H1 (cell line): ENCODE measurements at regions not wholly inside any gene's neighbourhood (a gene's known extent, or its start where the extent isn't known, plus 50 kb on each side); places are given as distances from the start of the nearest gene placed in this dataset.

Experiments
- CTCF ChIA-PET: fragments of 300-600 bp; sonication (Branson Sonifier 250); formaldehyde crosslinking; loops from one replicate; lab custom pipeline; 2021; ENCODE audit not compliant: partially characterized antibody; lab: Charles Lee
- POLR2A ChIA-PET: fragments of 300-600 bp; sonication (Branson Sonifier 250); formaldehyde crosslinking; loops from one replicate; lab custom pipeline; 2021; ENCODE audit warnings: inconsistent platforms; ENCODE audit not compliant: partially characterized antibody; lab: Charles Lee
- DNase-seq, 2 experiments: peaks; one replicate each; pipeline versions ENCODE4 v3.0.0 to v3.0.0-alpha.2; 2010 to 2022; ENCODE audit warnings: low spot score in 2 of 2, low read depth in 1 of 2, mixed read lengths in 1 of 2
- FAIRE-seq: peaks from 2 replicates; lab custom pipeline; 2011; peaks lifted over from hg19 to GRCh38; lab: Jason Lieb, UNC
- H2AFZ ChIP-seq: 2 replicates; pipeline ENCODE4 v1.8.1; 2012; ENCODE audit warnings: low read length, inconsistent platforms
- H2AK5ac ChIP-seq: 2 replicates; pipeline ENCODE4 v1.6.1; 2013; ENCODE audit warnings: low read depth, low read length
- H2BK120ac ChIP-seq: replicated peaks from 2 replicates; pipeline ENCODE3; 2013; ENCODE audit warnings: low read depth, low read length, inconsistent platforms
- H2BK12ac ChIP-seq: 2 replicates; pipeline ENCODE4 v1.6.1; 2013; ENCODE audit warnings: low read depth, low read length
- H2BK15ac ChIP-seq: 2 replicates; pipeline ENCODE4 v1.6.1; 2013; ENCODE audit warnings: low read length
- H2BK20ac ChIP-seq: 2 replicates; pipeline ENCODE4 v1.6.1; 2013; ENCODE audit warnings: low read length
- H2BK5ac ChIP-seq: 2 replicates; pipeline ENCODE4 v1.6.1; 2013; ENCODE audit warnings: low read depth, low read length
- H3K14ac ChIP-seq: 2 replicates; pipeline ENCODE4 v1.6.1; 2013; ENCODE audit warnings: inconsistent platforms; ENCODE audit not compliant: insufficient read length
- H3K18ac ChIP-seq: 2 replicates; pipeline ENCODE4 v1.6.1; 2013; ENCODE audit warnings: low read length; ENCODE audit errors: extremely low read depth
- H3K23ac ChIP-seq: 2 replicates; pipeline ENCODE4 v1.6.1; 2013; ENCODE audit warnings: inconsistent platforms; ENCODE audit not compliant: insufficient read length
- H3K23me2 ChIP-seq: 2 replicates; pipeline ENCODE4 v1.6.1; 2013; ENCODE audit warnings: low read depth, low read length
- H3K27ac ChIP-seq: 2 replicates; pipeline ENCODE4 v1.6.1; 2011; ENCODE audit warnings: low read depth, low read length, inconsistent platforms
- H3K27me3 ChIP-seq, 4 experiments: replicated peaks in 1 of 4; 1 replicate in 1 of 4; 2 replicates in 3 of 4; pipeline versions ENCODE4 v1.6.1 to v1.8.1; 2011 to 2013; ENCODE audit warnings: low read length in 3 of 4, mild to moderate bottlenecking in 3 of 4, inconsistent platforms in 2 of 4, mixed read lengths in 2 of 4, moderate library complexity in 1 of 4; ENCODE audit not compliant: control insufficient read depth in 3 of 4, insufficient read depth in 3 of 4; ENCODE audit errors: extremely low read depth in 1 of 4
- H3K36me3 ChIP-seq, 4 experiments: 2 replicates each; pipeline versions ENCODE4 v1.6.1 to v1.8.1; 2011 to 2013; ENCODE audit warnings: mild to moderate bottlenecking in 4 of 4, low read length in 3 of 4, moderate library complexity in 2 of 4, control low read depth in 1 of 4, inconsistent platforms in 1 of 4; ENCODE audit not compliant: insufficient read depth in 4 of 4, control insufficient read depth in 2 of 4
- H3K4ac ChIP-seq: replicated peaks from 2 replicates; pipeline ENCODE3; 2013; ENCODE audit warnings: low read length, low read depth, mixed read lengths, inconsistent platforms; ENCODE audit not compliant: insufficient read length
- H3K4me1 ChIP-seq, 4 experiments: replicated peaks in 1 of 4; 1 replicate in 1 of 4; 2 replicates in 3 of 4; pipeline versions ENCODE4 v1.6.1 to v1.8.1; 2011 to 2013; ENCODE audit warnings: low read length in 3 of 4, inconsistent platforms in 2 of 4, mixed read lengths in 1 of 4; ENCODE audit not compliant: insufficient read depth in 4 of 4, control insufficient read depth in 3 of 4
- H3K4me2 ChIP-seq, 2 experiments: 2 replicates each; pipeline versions ENCODE4 v1.6.1 to v1.8.1; 2011 to 2013; ENCODE audit warnings: low read depth in 2 of 2, low read length in 2 of 2, control low read depth in 1 of 2, inconsistent platforms in 1 of 2, mild to moderate bottlenecking in 1 of 2; ENCODE audit not compliant: insufficient read depth in 1 of 2
- H3K4me3 ChIP-seq, 4 experiments: fragments of 200-600, 300-600 bp in 1 of 4; sonication (generic), shearing (Covaris generic), sonication (Bioruptor Twin) in 1 of 4; 2 replicates each; pipeline versions ENCODE4 v1.5.1 to v1.8.1; 2011 to 2016; ENCODE audit warnings: low read length in 4 of 4, low read depth in 3 of 4, control low read depth in 2 of 4, inconsistent platforms in 2 of 4, mild to moderate bottlenecking in 2 of 4, mixed read lengths in 1 of 4, moderate library complexity in 1 of 4; ENCODE audit not compliant: insufficient read depth in 2 of 4; ENCODE audit errors: extremely low read depth in 1 of 4
- H3K56ac ChIP-seq: replicated peaks from 2 replicates; pipeline ENCODE3; 2013; ENCODE audit warnings: low read depth, mild to moderate bottlenecking, mixed read lengths, low read length, inconsistent platforms; ENCODE audit not compliant: insufficient read length
- H3K79me1 ChIP-seq: 2 replicates; pipeline ENCODE4 v1.6.1; 2013; ENCODE audit warnings: low read depth, low read length, control low read depth
- H3K79me2 ChIP-seq, 2 experiments: 2 replicates each; pipeline versions ENCODE4 v1.6.1 to v1.8.1; 2012 to 2013; ENCODE audit warnings: low read length in 2 of 2, mild to moderate bottlenecking in 2 of 2, inconsistent platforms in 1 of 2; ENCODE audit not compliant: insufficient read depth in 2 of 2, control insufficient read depth in 1 of 2
- H3K9ac ChIP-seq, 4 experiments: replicated peaks in 1 of 4; 1 replicate in 1 of 4; 2 replicates in 3 of 4; pipeline versions ENCODE4 v1.6.1 to v1.8.1; 2011 to 2013; ENCODE audit warnings: low read depth in 3 of 4, low read length in 3 of 4, control low read depth in 2 of 4, mild to moderate bottlenecking in 2 of 4, moderate library complexity in 2 of 4, inconsistent platforms in 1 of 4; ENCODE audit errors: extremely low read depth in 1 of 4
- H3K9me3 ChIP-seq, 2 experiments: 2 replicates each; pipeline versions ENCODE4 v1.6.1 to v1.8.1; 2012 to 2013; ENCODE audit warnings: mild to moderate bottlenecking in 2 of 2, moderate library complexity in 2 of 2, control low read depth in 1 of 2, inconsistent platforms in 1 of 2, low read depth in 1 of 2, low read length in 1 of 2, mixed read lengths in 1 of 2; ENCODE audit not compliant: insufficient read depth in 2 of 2
- H4K20me1 ChIP-seq, 2 experiments: replicated peaks in 1 of 2; 2 replicates each; pipeline versions ENCODE3 to v1.8.1; 2011 to 2013; ENCODE audit warnings: inconsistent platforms in 2 of 2, low read length in 2 of 2, mild to moderate bottlenecking in 1 of 2; ENCODE audit not compliant: insufficient read depth in 2 of 2, control insufficient read depth in 1 of 2
- H4K5ac ChIP-seq: 2 replicates; pipeline ENCODE4 v1.6.1; 2013; ENCODE audit warnings: low read length, low read depth, mixed read lengths, inconsistent platforms; ENCODE audit not compliant: insufficient read length
- H4K8ac ChIP-seq: 2 replicates; pipeline ENCODE4 v1.8.0; 2013; ENCODE audit warnings: mild to moderate bottlenecking, moderate library complexity, low read length, inconsistent platforms; ENCODE audit not compliant: insufficient read depth; ENCODE audit errors: extremely low read depth
- H4K91ac ChIP-seq: replicated peaks from 2 replicates; pipeline ENCODE3; 2013; ENCODE audit warnings: low read length, mixed read lengths, inconsistent platforms; ENCODE audit not compliant: insufficient read length
- BCL11A ChIP-seq, 2 experiments: IDR thresholded peaks; one replicate each; pipeline ENCODE4 v1.6.1; 2011; ENCODE audit warnings: low read depth in 2 of 2, low read length in 2 of 2, mild to moderate bottlenecking in 2 of 2
- CBX8 ChIP-seq: fragments of 300-800, 300-1000 bp; sonication (generic); IDR thresholded peaks from 2 replicates; pipeline ENCODE4 v1.7.1; 2016; ENCODE audit warnings: low read depth, low read length, borderline replicate concordance
- CEBPB ChIP-seq: IDR thresholded peaks from 2 replicates; pipeline ENCODE4 v1.6.1; 2012; ENCODE audit warnings: low read depth, low read length
- CREB1 ChIP-seq: IDR thresholded peaks from 2 replicates; pipeline ENCODE4 v1.6.1; 2012; ENCODE audit warnings: inconsistent platforms
- CTBP2 ChIP-seq: IDR thresholded peaks from 2 replicates; pipeline ENCODE4 v1.7.0; 2011; ENCODE audit warnings: borderline replicate concordance, mild to moderate bottlenecking, moderate library complexity, mixed read lengths, low read length; ENCODE audit not compliant: insufficient read depth, insufficient read length
- EP300 ChIP-seq, 2 experiments: IDR thresholded peaks; 1 replicate in 1 of 2; 2 replicates in 1 of 2; pipeline ENCODE4 v1.6.1; 2011 to 2012; ENCODE audit warnings: low read depth in 2 of 2, low read length in 2 of 2, mild to moderate bottlenecking in 2 of 2, borderline replicate concordance in 1 of 2, inconsistent platforms in 1 of 2, moderate library complexity in 1 of 2
- EZH2 ChIP-seq: fragments of 200-600 bp; sonication (generic); IDR thresholded peaks from 2 replicates; pipeline ENCODE4 v1.7.1; 2012; ENCODE audit warnings: low read depth, mild to moderate bottlenecking, moderate library complexity, low read length, inconsistent platforms; ENCODE audit not compliant: severe bottlenecking
- GTF2F1 ChIP-seq: IDR thresholded peaks from 2 replicates; pipeline ENCODE4 v1.6.1; 2012; ENCODE audit warnings: low read depth, low read length, improper control_type of control experiment, borderline replicate concordance
- HDAC6 ChIP-seq: IDR thresholded peaks from one replicate; pipeline ENCODE4 v1.7.1; 2012; ENCODE audit warnings: low read depth, mild to moderate bottlenecking, inconsistent platforms, low read length, moderate library complexity
- RXRA ChIP-seq: IDR thresholded peaks from 2 replicates; pipeline ENCODE4 v1.6.1; 2011; ENCODE audit warnings: low read depth, mild to moderate bottlenecking, low read length, moderate library complexity; ENCODE audit not compliant: insufficient read depth
- SRF ChIP-seq: IDR thresholded peaks from 2 replicates; pipeline ENCODE4 v1.6.1; 2011; ENCODE audit warnings: mild to moderate bottlenecking, low read depth, low read length, moderate library complexity
- SUZ12 ChIP-seq: fragments of 200-600 bp; sonication (generic); IDR thresholded peaks from 2 replicates; pipeline ENCODE4 v1.6.1; 2012; ENCODE audit warnings: mild to moderate bottlenecking, inconsistent platforms, low read length, moderate library complexity, mixed read lengths
- TCF12 ChIP-seq: IDR thresholded peaks from 2 replicates; pipeline ENCODE4 v1.6.1; 2011; ENCODE audit warnings: low read depth, mild to moderate bottlenecking, low read length
- YY1 ChIP-seq: IDR thresholded peaks from 2 replicates; pipeline ENCODE4 v1.6.1; 2011; ENCODE audit warnings: low read depth, mild to moderate bottlenecking, low read length
- WGBS, 2 experiments: shearing (Covaris generic) in 1 of 2; methylation state at CpG; one replicate each; pipeline versions ENCODE4 v1.1.6 to v1.1.7; 2013 to 2015; ENCODE audit warnings: low lambda C conversion rate in 2 of 2, mixed read lengths in 2 of 2, inconsistent platforms in 1 of 2, low coverage in 1 of 2, missing lambda C conversion rate in 1 of 2; ENCODE audit not compliant: insufficient replicate concordance in 2 of 2, insufficient coverage in 1 of 2, insufficient read length in 1 of 2; ENCODE audit errors: extremely low coverage in 1 of 2, missing lambda C conversion rate in 1 of 2; 5-methylcytosine and 5-hydroxymethylcytosine counted together
- TF ChIP-seq, protein P1 (sequence below): IDR thresholded peaks from 2 replicates; pipeline ENCODE4 v1.6.1; 2012; ENCODE audit warnings: inconsistent platforms

DNA sequence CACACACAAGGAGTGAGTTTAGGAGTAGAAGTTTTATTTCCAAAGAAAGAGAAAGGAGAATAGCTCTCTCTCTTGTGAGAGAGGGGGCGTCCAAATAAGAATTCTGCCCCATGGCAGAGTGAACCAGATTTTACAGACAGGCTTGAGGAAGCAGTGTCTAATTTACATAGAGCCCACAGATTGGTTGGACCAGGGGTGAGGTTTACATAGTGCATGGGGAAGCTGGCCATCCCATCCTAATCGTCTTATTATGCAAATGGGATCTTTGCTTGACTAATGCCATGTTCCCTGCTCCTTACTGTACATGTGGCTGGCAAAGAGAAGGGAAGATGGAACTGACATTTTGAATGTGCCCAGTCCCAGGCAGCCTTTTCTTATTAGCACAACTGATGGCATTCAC lies 60.0 kb upstream of the ACSM6 start:
- Histone ChIP-seq H3K27me3 (no peaks in the 10 kb centered on the region), H2AK5ac (no peak overlapping the region), H3K4me3 (no peak overlapping the region), H2BK15ac (no peak overlapping the region), H3K9ac (no peak overlapping the region), H4K5ac (no peak overlapping the region), H3K9me3 (peaks cover 5 to 9% of the 10 kb centered on the region in 2 experiments; a peak in 2 of 4 replicates), H3K27ac (no peak overlapping the region), H3K4ac (no peak overlapping the region), H4K8ac (no peak overlapping the region), H3K79me1 (no peaks in the 10 kb centered on the region), H2BK12ac (no peak overlapping the region), H2BK120ac (no peak overlapping the region), H3K18ac (no peak overlapping the region), H4K91ac (no peak overlapping the region), H3K14ac (no peak overlapping the region), H3K4me2 (no peak overlapping the region), H3K36me3 (no peaks in the 10 kb centered on the region), H2BK20ac (no peak overlapping the region; the same call in 1 of the 2 replicates), H4K20me1 (no peaks in the 10 kb centered on the region), H3K56ac (no peak overlapping the region), H3K23me2 (no peaks in the 10 kb centered on the region), H3K23ac (no peak overlapping the region), H3K79me2 (no peaks in the 10 kb centered on the region), H3K4me1 (no peaks in the 10 kb centered on the region), H2AFZ (no peak overlapping the region), H2BK5ac (no peak overlapping the region)
- FAIRE-seq = no peak
- CTCF ChIA-PET = interaction anchor here (0.7 to 5.9 kb wide), 36 partner anchors 9 to 527 kb away, joined by 3 to 79 read pairs (median 4); partner anchors contain the start of gene ACSM6
- POLR2A ChIA-PET = interaction anchor here (0.9 kb wide), 1 partner anchor 109 kb away, joined by 3 read pairs; no protein-coding TSS in a partner anchor
- no peak for DNase-seq
- 89% methylated on average over 2 of the region's 2 CpGs; no CpG with 5 or more reads in 1 of the 2 experiments for WGBS, 2 experiments
- TF ChIP-seq CBX8 (no peak), CREB1 (no peak), GTF2F1 (no peak), BCL11A (IDR thresholded peaks at IDR 0.05; ENCODE audit: low read depth in 2 of 2, low read length in 2 of 2) (no peak), TCF12 (no peak), CEBPB (no peak), RXRA (no peak), HDAC6 (no peak), SUZ12 (no peak), EP300 (IDR thresholded peaks at IDR 0.05; ENCODE audit: borderline replicate concordance in 1 of 2, low read depth in 2 of 2, low read length in 2 of 2) (no peak), EZH2 (no peak), YY1 (no peak), SRF (no peak), CTBP2 (no peak)
- TF ChIP-seq, protein P1, sequence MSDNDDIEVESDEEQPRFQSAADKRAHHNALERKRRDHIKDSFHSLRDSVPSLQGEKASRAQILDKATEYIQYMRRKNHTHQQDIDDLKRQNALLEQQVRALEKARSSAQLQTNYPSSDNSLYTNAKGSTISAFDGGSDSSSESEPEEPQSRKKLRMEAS = no peak
